ENCODE measurements at regions not wholly inside any gene's neighbourhood (a gene's known extent, or its start where the extent isn't known, plus 50 kb on each side); places are given as distances from the start of the nearest gene placed in this dataset.

DNA sequence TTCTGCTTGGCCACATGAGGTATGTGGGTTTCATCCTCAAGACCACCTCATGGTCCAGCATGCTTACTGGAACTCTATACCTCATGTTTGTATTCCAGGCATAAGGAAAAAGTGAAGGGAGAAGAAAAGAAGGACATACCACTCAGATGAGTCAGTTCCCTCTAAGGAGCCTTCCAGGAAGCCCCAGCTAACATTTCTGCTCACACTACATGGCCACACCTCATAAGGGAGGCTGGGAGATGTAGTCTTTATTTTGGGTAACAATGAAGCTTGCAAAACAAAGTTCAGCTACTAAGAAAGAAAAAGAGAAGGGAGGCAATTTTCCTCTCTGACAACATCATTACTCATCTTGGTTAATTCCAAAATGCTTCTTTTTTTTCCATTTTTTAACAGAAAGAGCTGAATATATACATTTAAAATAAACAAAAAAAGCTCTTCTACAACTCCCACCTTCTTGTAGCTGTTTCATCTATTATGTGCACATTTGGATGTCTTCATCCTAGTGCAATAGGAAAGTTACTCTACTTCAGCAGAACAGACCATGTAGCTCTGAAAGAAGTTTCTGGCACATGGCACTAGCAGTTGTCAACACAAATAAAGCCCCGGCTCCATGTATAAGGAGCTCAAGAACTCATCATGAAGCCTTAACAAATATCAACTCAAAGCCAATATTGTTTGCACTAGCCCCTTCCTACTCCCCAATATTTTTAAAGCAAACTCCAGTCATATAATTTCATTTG is 123.6 kb upstream of the CCDC112 start:
- FAIRE-seq: no peak
- TF ChIP-seq TAF1 (IDR thresholded peaks at IDR 0.05; ENCODE audit: borderline replicate concordance, low read depth, low read length) (no peak), POLR2AphosphoS5 (IDR thresholded peaks at IDR 0.05; ENCODE audit: low read depth, low read length) (no peak), POLR2A (IDR thresholded peaks at IDR 0.05; ENCODE audit: low read depth, low read length) (no peak)
- DNase-seq (ENCODE audit: insufficient read length): no peak

DNA sequence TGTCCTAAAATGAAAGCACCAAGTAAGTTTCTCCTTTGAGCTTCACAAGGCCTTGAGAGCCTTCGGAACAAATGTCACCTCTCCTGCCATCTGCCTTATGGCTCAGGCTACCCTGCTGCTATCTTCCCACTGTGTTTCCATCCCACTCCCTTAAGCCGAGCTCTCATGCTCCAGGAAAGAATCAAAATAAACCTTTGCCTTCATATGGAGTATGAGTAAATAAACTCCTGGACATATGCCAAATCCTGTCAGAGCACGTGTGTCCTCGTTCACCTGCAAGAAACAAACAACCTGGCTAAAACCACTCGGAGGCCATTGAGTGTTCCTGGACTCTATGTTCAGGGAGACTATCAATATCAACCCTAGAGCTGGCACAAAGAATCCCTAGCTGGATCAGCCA is 122.3 kb upstream of the CCDC112 start:
- DNase-seq (ENCODE audit: insufficient read length): no peak
- TF ChIP-seq POLR2AphosphoS5 (IDR thresholded peaks at IDR 0.05; ENCODE audit: low read depth, low read length): no peak
- TF ChIP-seq TAF1 (IDR thresholded peaks at IDR 0.05; ENCODE audit: borderline replicate concordance, low read depth, low read length): no peak
- no peak for TF ChIP-seq POLR2A (IDR thresholded peaks at IDR 0.05; ENCODE audit: low read depth, low read length)
- FAIRE-seq: no peak

DNA sequence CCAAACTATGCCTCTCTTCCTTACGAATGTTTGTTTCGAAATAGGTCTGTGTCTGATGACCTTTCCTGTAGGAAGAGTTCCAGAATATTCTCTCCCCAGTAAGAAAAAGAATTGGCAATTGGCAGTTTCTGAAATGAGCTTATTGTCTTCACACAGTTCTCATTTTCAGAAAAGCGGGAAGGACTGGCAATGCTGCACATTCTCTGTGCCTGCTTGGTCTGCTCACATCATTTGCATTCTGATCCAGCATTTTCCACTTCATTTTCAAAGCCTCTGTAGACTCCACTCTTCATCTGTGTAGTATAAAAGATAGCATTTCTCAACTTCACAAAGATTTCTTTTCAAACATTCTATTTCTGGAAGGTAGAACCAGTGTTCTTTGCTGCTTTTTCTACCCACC is 120.6 kb upstream of the CCDC112 start:
- FAIRE-seq (no peak), DNase-seq (ENCODE audit: insufficient read length) (no peak)
- TF ChIP-seq POLR2AphosphoS5 (IDR thresholded peaks at IDR 0.05; ENCODE audit: low read depth, low read length) (no peak), POLR2A (IDR thresholded peaks at IDR 0.05; ENCODE audit: low read depth, low read length) (no peak), TAF1 (IDR thresholded peaks at IDR 0.05; ENCODE audit: borderline replicate concordance, low read depth, low read length) (no peak)

DNA sequence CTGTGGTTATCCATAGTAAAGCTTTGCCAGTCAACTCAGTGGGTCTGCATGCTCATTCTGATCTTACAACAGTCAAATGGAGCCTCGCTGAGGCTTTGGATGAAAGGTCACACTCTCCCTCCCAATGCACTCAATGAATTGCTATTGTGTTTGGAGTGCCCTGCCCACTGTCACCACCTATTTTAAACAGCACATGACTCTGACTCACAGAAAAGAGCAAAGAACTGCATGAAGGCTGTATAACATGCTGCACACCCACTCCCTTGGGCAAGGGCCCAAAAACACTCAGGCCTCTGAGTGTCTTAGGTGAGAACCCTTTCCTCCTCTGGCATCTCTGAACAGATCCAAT is 118.7 kb upstream of the CCDC112 start:
- TF ChIP-seq TAF1 (IDR thresholded peaks at IDR 0.05; ENCODE audit: borderline replicate concordance, low read depth, low read length) (no peak), POLR2AphosphoS5 (IDR thresholded peaks at IDR 0.05; ENCODE audit: low read depth, low read length) (no peak)
- FAIRE-seq (no peak), DNase-seq (ENCODE audit: insufficient read length) (no peak)

DNA sequence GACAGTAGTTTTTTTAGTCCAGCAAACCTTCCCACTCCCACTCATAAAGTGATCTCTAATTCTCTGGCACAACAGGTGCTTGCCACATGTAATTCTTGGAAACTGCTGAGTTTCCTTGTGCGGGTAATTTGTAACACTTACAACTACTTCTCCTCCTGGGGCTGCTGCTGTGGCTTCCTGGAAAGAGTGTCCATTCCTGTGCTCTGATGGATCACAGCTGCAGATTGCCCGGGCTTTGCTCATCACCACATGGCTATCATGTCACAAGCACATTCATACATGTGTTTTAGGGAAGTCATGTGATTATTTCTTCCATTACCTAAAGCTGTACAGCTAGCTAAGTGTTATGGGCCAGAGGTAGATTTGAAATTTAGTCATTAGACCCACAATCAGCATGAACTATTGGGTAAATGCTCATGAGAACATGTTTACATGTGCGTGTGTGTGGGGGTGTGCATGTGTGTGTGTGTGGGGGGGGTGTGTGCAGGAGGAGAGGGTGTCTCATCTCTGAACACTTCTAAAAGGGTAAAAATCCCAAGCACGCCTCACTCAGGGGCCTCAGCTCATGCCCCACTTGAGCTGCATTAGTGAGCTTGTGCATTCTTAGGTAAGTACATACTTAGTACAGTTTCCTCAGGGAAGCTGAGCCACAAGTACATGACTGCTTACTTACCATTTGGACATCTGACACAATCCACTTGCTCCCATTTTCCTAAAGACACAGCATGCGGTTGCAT is 118.1 kb upstream of the CCDC112 start:
- FAIRE-seq (no peak), DNase-seq (ENCODE audit: insufficient read length) (no peak)
- TF ChIP-seq TAF1 (IDR thresholded peaks at IDR 0.05; ENCODE audit: borderline replicate concordance, low read depth, low read length) (no peak), POLR2AphosphoS5 (IDR thresholded peaks at IDR 0.05; ENCODE audit: low read depth, low read length) (no peak), POLR2A (IDR thresholded peaks at IDR 0.05; ENCODE audit: low read depth, low read length) (no peak)

DNA sequence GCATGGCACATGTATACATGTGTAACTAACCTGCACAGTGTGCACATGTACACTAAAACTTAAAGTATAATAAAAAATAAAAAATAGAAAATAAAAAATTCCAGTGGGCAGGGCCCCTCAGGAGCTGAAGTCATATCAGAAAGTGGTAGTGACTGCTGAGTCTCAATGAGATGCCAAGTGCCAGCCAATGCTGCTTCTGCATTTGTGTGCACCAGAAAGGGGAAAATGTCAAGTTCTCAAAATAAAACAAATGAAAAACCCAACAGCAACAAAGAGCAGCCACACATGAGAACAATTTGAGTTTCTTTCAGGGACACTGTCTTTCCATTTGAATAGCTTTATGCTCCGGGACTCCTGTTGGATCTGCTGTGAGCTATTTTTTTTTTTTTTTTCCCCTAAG is 117.2 kb upstream of the CCDC112 start:
- DNase-seq (ENCODE audit: insufficient read length) (no peak), FAIRE-seq (no peak)
- TF ChIP-seq POLR2AphosphoS5 (IDR thresholded peaks at IDR 0.05; ENCODE audit: low read depth, low read length): no peak
- no peak for TF ChIP-seq TAF1 (IDR thresholded peaks at IDR 0.05; ENCODE audit: borderline replicate concordance, low read depth, low read length)
- no peak for TF ChIP-seq POLR2A (IDR thresholded peaks at IDR 0.05; ENCODE audit: low read depth, low read length)

DNA sequence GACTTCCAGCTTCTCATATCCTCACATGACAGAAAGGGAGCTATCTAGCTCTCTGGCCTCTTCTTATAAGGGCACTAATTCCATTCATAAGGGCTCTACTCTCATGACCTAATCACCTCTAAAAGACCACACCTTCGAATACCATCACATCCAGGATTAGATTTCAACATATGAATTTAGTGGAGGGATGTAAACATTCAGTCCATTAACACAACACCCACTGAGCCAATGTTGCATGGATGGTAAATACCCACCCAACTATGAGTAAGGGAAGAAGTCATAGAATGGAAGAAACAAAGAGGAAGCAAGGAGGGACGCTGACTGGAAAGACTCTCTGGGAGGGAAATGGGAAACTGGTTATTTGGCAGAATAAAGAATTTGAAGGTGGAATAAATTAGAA is 112.6 kb upstream of the CCDC112 start:
- TF ChIP-seq POLR2AphosphoS5 (IDR thresholded peaks at IDR 0.05; ENCODE audit: low read depth, low read length): no peak
- TF ChIP-seq POLR2A (IDR thresholded peaks at IDR 0.05; ENCODE audit: low read depth, low read length): no peak
- TF ChIP-seq TAF1 (IDR thresholded peaks at IDR 0.05; ENCODE audit: borderline replicate concordance, low read depth, low read length): no peak
- DNase-seq (ENCODE audit: insufficient read length) (no peak), FAIRE-seq (no peak)

DNA sequence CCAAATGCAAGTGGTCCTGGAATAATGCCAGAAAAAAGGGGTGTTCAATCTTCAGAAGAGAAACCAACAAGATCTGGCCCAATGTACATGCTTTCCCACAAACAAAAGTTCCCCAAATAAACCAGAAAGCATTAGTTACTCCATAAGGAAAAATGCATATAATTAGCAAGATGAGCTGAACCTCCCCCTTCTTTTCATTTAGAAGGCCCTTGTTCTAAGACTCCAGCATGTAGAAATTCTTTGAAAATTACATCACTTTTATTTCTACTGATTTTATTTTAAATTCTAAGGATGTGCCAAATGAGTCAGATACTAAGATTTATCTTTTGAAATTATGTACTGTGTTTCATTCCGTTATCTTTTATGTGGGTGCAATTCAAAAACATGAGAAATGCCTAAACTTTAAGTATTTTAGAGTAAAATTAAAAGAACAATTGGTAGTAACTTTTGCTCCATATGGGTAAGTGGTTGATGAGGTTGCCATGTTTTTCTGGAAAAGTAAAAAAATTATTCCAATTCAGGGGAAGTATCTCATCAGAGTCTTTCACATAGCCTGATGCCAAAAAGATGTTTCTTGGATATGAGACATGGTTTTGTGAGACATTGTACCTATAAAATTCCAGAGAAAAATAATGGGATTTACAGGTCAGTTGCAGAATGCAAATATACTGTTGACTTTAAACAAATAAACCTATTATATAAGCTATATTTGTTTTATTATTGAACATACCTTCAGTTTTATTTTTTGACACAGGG is 106.5 kb upstream of the CCDC112 start:
- FAIRE-seq: no peak
- DNase-seq (ENCODE audit: insufficient read length): no peak
- TF ChIP-seq TAF1 (IDR thresholded peaks at IDR 0.05; ENCODE audit: borderline replicate concordance, low read depth, low read length) (no peak), POLR2AphosphoS5 (IDR thresholded peaks at IDR 0.05; ENCODE audit: low read depth, low read length) (no peak), POLR2A (IDR thresholded peaks at IDR 0.05; ENCODE audit: low read depth, low read length) (no peak)

DNA sequence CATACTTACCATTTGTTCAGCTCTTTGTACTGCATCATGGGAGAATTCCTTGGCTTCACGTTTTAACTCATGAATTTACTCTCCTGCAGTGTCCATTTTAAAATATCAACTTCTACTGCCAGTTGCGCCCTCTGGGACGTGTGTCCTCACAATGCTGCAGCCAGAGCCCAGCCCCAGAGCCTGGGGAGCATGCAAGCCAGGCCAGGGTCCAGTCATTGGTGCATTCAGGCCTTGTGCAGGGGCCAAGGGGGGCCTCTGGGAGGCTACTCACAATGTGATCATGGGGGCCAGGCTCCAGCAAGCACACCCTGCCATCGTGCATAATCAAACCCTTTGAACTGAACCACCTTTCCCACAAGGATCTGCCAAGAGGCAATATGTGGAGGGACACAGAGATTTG is 105.6 kb upstream of the CCDC112 start:
- DNase-seq (ENCODE audit: insufficient read length): no peak
- no peak for FAIRE-seq
- no peak for TF ChIP-seq POLR2A (IDR thresholded peaks at IDR 0.05; ENCODE audit: low read depth, low read length)
- no peak for TF ChIP-seq TAF1 (IDR thresholded peaks at IDR 0.05; ENCODE audit: borderline replicate concordance, low read depth, low read length)
- TF ChIP-seq POLR2AphosphoS5 (IDR thresholded peaks at IDR 0.05; ENCODE audit: low read depth, low read length): no peak

DNA sequence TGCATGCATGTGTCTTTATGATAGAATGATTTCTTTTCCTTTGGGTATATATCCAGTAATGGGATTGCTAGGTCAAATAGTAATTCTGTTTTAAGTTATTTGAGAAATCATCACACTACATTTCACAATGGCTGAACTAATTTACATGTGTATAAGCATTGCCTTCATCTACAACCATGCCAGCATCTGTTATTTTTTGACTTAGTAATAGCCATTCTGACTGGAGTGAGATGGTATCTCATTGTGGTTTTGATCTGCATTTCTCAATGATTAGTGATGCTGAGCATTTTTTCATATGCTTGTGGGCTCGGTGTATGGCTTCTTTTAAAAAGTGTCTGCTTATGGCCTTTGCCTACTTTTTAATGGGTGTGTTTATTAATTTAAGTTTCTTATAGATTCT is 102.3 kb upstream of the CCDC112 start:
- FAIRE-seq (no peak), DNase-seq (ENCODE audit: insufficient read length) (no peak)
- TF ChIP-seq TAF1 (IDR thresholded peaks at IDR 0.05; ENCODE audit: borderline replicate concordance, low read depth, low read length): no peak
- TF ChIP-seq POLR2A (IDR thresholded peaks at IDR 0.05; ENCODE audit: low read depth, low read length): no peak
- TF ChIP-seq POLR2AphosphoS5 (IDR thresholded peaks at IDR 0.05; ENCODE audit: low read depth, low read length): no peak

DNA sequence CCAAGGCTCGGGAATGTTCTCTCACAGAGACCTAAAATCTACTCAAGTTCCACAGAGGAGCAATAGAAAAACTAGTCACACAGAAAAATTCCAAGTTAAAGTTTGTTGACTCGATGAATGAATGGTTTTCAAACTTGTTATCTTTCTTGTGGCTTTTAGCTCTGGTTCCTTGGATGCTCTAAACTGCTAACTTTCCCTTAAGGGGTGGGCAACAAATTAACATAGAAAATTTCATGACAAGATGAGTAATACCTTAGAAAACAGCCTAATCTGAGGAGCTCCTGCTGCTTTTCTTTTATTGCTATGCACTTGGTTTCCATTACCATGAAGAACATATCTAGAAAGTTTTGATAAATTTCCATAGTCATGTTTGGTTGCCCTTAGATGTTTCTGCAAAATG is 100.2 kb upstream of the CCDC112 start:
- TF ChIP-seq POLR2AphosphoS5 (IDR thresholded peaks at IDR 0.05; ENCODE audit: low read depth, low read length) (no peak), POLR2A (IDR thresholded peaks at IDR 0.05; ENCODE audit: low read depth, low read length) (no peak), TAF1 (IDR thresholded peaks at IDR 0.05; ENCODE audit: borderline replicate concordance, low read depth, low read length) (no peak)
- no peak for FAIRE-seq
- no peak for DNase-seq (ENCODE audit: insufficient read length)

Measured in GM12892 (cell line).